Keratinocyte (primary cell): ENCODE measurements at regions not wholly inside any gene's neighbourhood (a gene's known extent, or its start where the extent isn't known, plus 50 kb on each side); places are given as distances from the start of the nearest gene placed in this dataset.

ENCODE experiments used
- CTCF ChIP-seq, 3 experiments: IDR thresholded peaks in 1 of 3; conservative IDR thresholded peaks in 1 of 3; optimal IDR thresholded peaks in 1 of 3; 2 replicates in 2 of 3; 3 replicates in 1 of 3; pipeline versions ENCODE3 to v1.5.1; 2011; ENCODE audit warnings: low read length in 3 of 3, mild to moderate bottlenecking in 3 of 3, moderate library complexity in 2 of 3, control low read depth in 1 of 3, inconsistent platforms in 1 of 3; ENCODE audit not compliant: insufficient read depth in 2 of 3; ENCODE audit errors: extremely low read depth in 1 of 3
- EZH2 ChIP-seq: IDR thresholded peaks from one replicate; pipeline ENCODE4 v1.6.1; 2012; ENCODE audit warnings: inconsistent platforms, mild to moderate bottlenecking, low read length, moderate library complexity

- TF ChIP-seq CTCF (optimal IDR thresholded peaks at IDR 0.05 in 1 of 3, IDR thresholded peaks at IDR 0.05 in 1 of 3, conservative IDR thresholded peaks at IDR 0.05 in 1 of 3; ENCODE audit: extremely low read depth in 1 of 3, insufficient read depth in 2 of 3, low read length in 3 of 3) (no peak), EZH2 (no peak)
These were observed 217.4 kb upstream of the ATP11B start for GRCh38 chr3:182575941-182576340.
